Osteoblast (primary cell): ENCODE measurements at regions not wholly inside any gene's neighbourhood (a gene's known extent, or its start where the extent isn't known, plus 50 kb on each side); places are given as distances from the start of the nearest gene placed in this dataset.
"Not testable (repeated sequence)": the region's sequence is repeated elsewhere in the genome, so short reads cannot be mapped to it uniquely, and the experiment has no call there.

Experiments used
- DNase-seq: peaks from one replicate; pipeline ENCODE4 v3.0.0; 2011; ENCODE audit warnings: low spot score, mixed read lengths; ENCODE audit not compliant: insufficient read length; ENCODE audit errors: missing footprints
- H2AFZ ChIP-seq: 2 replicates; pipeline ENCODE4 v1.6.0; 2011; ENCODE audit warnings: mild to moderate bottlenecking, low read length
- H3K27ac ChIP-seq: 2 replicates; pipeline ENCODE4 v1.5.1; 2011; ENCODE audit warnings: mild to moderate bottlenecking, low read depth, low read length, moderate library complexity
- H3K27me3 ChIP-seq: 2 replicates; pipeline ENCODE4 v1.6.0; 2012; ENCODE audit warnings: mild to moderate bottlenecking, control low read depth, inconsistent platforms, low read length, moderate library complexity; ENCODE audit not compliant: insufficient read depth
- H3K36me3 ChIP-seq: 2 replicates; pipeline ENCODE4 v1.5.1; 2011; ENCODE audit warnings: mild to moderate bottlenecking, low read length, control low read depth, moderate library complexity; ENCODE audit not compliant: insufficient read depth
- H3K4me1 ChIP-seq: 2 replicates; pipeline ENCODE4 v1.5.1; 2011; ENCODE audit warnings: mild to moderate bottlenecking, low read length, control low read depth, moderate library complexity; ENCODE audit not compliant: insufficient read depth
- H3K4me2 ChIP-seq: 2 replicates; pipeline ENCODE4 v1.6.0; 2011; ENCODE audit warnings: mild to moderate bottlenecking, low read length; ENCODE audit not compliant: insufficient read depth
- H3K4me3 ChIP-seq: fragments of 200-600 bp; sonication (generic); 3 replicates; pipeline ENCODE4 v1.5.1; 2012; ENCODE audit warnings: mild to moderate bottlenecking, low read length, inconsistent platforms; ENCODE audit not compliant: insufficient read depth
- H3K79me2 ChIP-seq: 2 replicates; pipeline ENCODE4 v1.6.0; 2012; ENCODE audit warnings: mild to moderate bottlenecking, low read length, control low read depth, inconsistent platforms; ENCODE audit not compliant: insufficient read depth
- H3K9me3 ChIP-seq: 2 replicates; pipeline ENCODE4 v1.5.1; 2011; ENCODE audit warnings: low read depth, low read length, control low read depth
- H4K20me1 ChIP-seq: 2 replicates; pipeline ENCODE4 v1.6.0; 2012; ENCODE audit warnings: mild to moderate bottlenecking, low read length, control low read depth; ENCODE audit not compliant: insufficient read depth
- CTCF ChIP-seq: IDR thresholded peaks from 2 replicates; pipeline ENCODE4 v1.5.1; 2011; ENCODE audit warnings: mild to moderate bottlenecking, low read depth, low read length, moderate library complexity; ENCODE audit errors: extremely low read depth

- no peak overlapping the region for H3K4me3 ChIP-seq
- no peaks in the 10 kb centered on the region for H3K4me1 ChIP-seq
- no peaks in the 10 kb centered on the region for H3K9me3 ChIP-seq
- no peaks in the 10 kb centered on the region for H3K79me2 ChIP-seq
- H3K4me2 ChIP-seq = no peak overlapping the region
- no peak for TF ChIP-seq CTCF
- no peaks in the 10 kb centered on the region for H4K20me1 ChIP-seq
- DNase-seq = no peak
- H2AFZ ChIP-seq = no peak overlapping the region
- H3K27me3 ChIP-seq = no peaks in the 10 kb centered on the region
- no peaks in the 10 kb centered on the region for H3K36me3 ChIP-seq
- H3K27ac ChIP-seq = no peak overlapping the region
These were observed 281.0 kb upstream of the EYS start for GRCh38 chr6:65988006-65988405.

GRCh38 chr6:65984089-65984488, 277.1 kb upstream of the EYS start:
- TF ChIP-seq CTCF = no peak
- Histone ChIP-seq H3K79me2 (no peaks in the 10 kb centered on the region), H4K20me1 (no peaks in the 10 kb centered on the region), H2AFZ (no peak overlapping the region), H3K4me2 (no peak overlapping the region), H3K27ac (no peak overlapping the region), H3K9me3 (no peaks in the 10 kb centered on the region), H3K36me3 (no peaks in the 10 kb centered on the region), H3K4me3 (no peak overlapping the region), H3K27me3 (no peaks in the 10 kb centered on the region), H3K4me1 (no peaks in the 10 kb centered on the region)
- no peak for DNase-seq

GRCh38 chr6:65979120-65979519, 272.1 kb upstream of the EYS start:
- no peak overlapping the region for H3K4me2 ChIP-seq
- no peak for TF ChIP-seq CTCF
- H2AFZ ChIP-seq = no peak overlapping the region
- H3K27me3 ChIP-seq = no peaks in the 10 kb centered on the region
- H3K36me3 ChIP-seq = no peaks in the 10 kb centered on the region
- H4K20me1 ChIP-seq = no peaks in the 10 kb centered on the region
- H3K4me1 ChIP-seq = no peaks in the 10 kb centered on the region
- no peaks in the 10 kb centered on the region for H3K79me2 ChIP-seq
- no peak overlapping the region for H3K4me3 ChIP-seq
- no peak overlapping the region for H3K27ac ChIP-seq
- no peaks in the 10 kb centered on the region for H3K9me3 ChIP-seq
- DNase-seq = no peak

GRCh38 chr6:65971252-65971651, 264.2 kb upstream of the EYS start:
- not testable (repeated sequence) for DNase-seq

GRCh38 chr6:65964261-65964660, 257.2 kb upstream of the EYS start:
- no peak for TF ChIP-seq CTCF
- no peak for DNase-seq
- H3K27me3 ChIP-seq = no peaks in the 10 kb centered on the region
- no peaks in the 10 kb centered on the region for H3K36me3 ChIP-seq
- H3K79me2 ChIP-seq = no peaks in the 10 kb centered on the region
- H3K27ac ChIP-seq = no peak overlapping the region
- no peaks in the 10 kb centered on the region for H3K4me1 ChIP-seq
- H3K4me2 ChIP-seq = no peak overlapping the region
- H3K9me3 ChIP-seq = peaks cover 2% of the 10 kb centered on the region
- H4K20me1 ChIP-seq = no peaks in the 10 kb centered on the region
- no peak overlapping the region for H2AFZ ChIP-seq
- H3K4me3 ChIP-seq = no peak overlapping the region

More at GRCh38 chr6:65971252-65971651, 264.2 kb upstream of the EYS start:
- H3K36me3 ChIP-seq, H4K20me1 ChIP-seq, H3K79me2 ChIP-seq, H3K4me1 ChIP-seq, H3K27ac ChIP-seq, H3K4me2 ChIP-seq, H3K4me3 ChIP-seq, H3K27me3 ChIP-seq, H2AFZ ChIP-seq, H3K9me3 ChIP-seq: not testable (repeated sequence)
